Mammary epithelial cell (primary cell): ENCODE measurements at regions not wholly inside any gene's neighbourhood (a gene's known extent, or its start where the extent isn't known, plus 50 kb on each side); places are given as distances from the start of the nearest gene placed in this dataset.

Experiments used
- CTCF ChIP-seq, 2 donors: IDR thresholded peaks in 1 of 2; conservative IDR thresholded peaks in 1 of 2; 2 replicates each; pipeline ENCODE4 v1.5.1; 2011 to 2012; ENCODE audit warnings: inconsistent platforms in 2 of 2, low read length in 2 of 2, mild to moderate bottlenecking in 2 of 2, control low read depth in 1 of 2, low read depth in 1 of 2; ENCODE audit not compliant: insufficient read depth in 1 of 2; ENCODE audit errors: extremely low read depth in 1 of 2
- EZH2 ChIP-seq: IDR thresholded peaks from 2 replicates; pipeline ENCODE4 v1.6.1; 2012; ENCODE audit warnings: low read length, inconsistent platforms, borderline replicate concordance

GRCh38 chr1:229192853-229193252 lies 78.1 kb upstream of the RAB4A start:
- TF ChIP-seq CTCF (conservative IDR thresholded peaks at IDR 0.05 in 1 of 2, IDR thresholded peaks at IDR 0.05 in 1 of 2; ENCODE audit: extremely low read depth in 1 of 2, insufficient read depth in 1 of 2, low read depth in 1 of 2, low read length in 2 of 2): no peak
- no peak for TF ChIP-seq EZH2
